ENCODE measurements at regions not wholly inside any gene's neighbourhood (a gene's known extent, or its start where the extent isn't known, plus 50 kb on each side); places are given as distances from the start of the nearest gene placed in this dataset.
A peak's percentile ranks its signal among the peaks of the same experiment; 100 is the strongest.

DNA sequence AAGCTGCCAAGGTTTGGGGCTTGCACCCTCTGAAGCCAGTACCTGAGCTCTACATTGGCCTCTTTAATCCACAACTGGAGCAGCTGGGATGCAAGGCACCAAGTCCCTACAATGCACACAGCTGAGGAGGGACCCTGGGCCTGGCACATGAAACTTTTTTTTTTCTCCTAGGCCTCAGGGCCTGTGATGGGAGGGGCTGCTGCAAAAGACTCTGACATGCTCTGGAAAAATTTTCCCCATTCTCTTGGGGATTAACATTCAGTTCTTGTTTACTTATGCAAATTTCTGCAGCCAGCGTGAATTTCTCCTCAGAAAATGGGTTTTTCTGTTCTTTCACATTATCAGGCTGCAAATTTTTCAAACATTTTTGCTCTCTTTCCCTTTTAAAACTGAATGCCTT lies 1072.2 kb downstream of the BRINP3 start:
- TF ChIP-seq, protein P1, sequence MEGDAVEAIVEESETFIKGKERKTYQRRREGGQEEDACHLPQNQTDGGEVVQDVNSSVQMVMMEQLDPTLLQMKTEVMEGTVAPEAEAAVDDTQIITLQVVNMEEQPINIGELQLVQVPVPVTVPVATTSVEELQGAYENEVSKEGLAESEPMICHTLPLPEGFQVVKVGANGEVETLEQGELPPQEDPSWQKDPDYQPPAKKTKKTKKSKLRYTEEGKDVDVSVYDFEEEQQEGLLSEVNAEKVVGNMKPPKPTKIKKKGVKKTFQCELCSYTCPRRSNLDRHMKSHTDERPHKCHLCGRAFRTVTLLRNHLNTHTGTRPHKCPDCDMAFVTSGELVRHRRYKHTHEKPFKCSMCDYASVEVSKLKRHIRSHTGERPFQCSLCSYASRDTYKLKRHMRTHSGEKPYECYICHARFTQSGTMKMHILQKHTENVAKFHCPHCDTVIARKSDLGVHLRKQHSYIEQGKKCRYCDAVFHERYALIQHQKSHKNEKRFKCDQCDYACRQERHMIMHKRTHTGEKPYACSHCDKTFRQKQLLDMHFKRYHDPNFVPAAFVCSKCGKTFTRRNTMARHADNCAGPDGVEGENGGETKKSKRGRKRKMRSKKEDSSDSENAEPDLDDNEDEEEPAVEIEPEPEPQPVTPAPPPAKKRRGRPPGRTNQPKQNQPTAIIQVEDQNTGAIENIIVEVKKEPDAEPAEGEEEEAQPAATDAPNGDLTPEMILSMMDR (IDR thresholded peaks at IDR 0.05; ENCODE audit: low read depth, low read length, missing control alignments): no peak
- H3K4me3 ChIP-seq (ENCODE audit: low read depth, low read length): no peak overlapping the region
- DNase-seq (ENCODE audit: low read depth): no peak
- in situ Hi-C loops (cut with HindIII; ENCODE audit: low sequenced_read_pairs): no loop called here

DNA sequence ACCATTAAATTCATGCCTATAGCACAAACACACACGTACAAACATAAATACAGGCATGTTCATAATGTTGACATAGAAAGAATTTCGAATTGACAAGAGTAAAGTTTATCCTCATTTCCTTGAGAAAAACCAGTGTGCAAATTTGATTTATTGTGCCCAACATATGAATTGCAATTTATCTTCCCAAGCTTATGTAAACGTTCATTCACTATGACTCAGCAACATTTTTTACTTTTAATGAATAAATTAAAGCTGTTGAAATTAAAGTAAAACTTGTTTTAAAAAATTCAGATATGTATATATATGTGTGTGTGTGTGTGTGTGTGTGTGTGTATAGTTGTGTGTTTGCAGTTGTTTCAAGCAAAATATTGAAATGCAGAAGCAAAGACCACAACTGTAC lies 1067.9 kb downstream of the BRINP3 start:
- TF ChIP-seq, protein P1 (IDR thresholded peaks at IDR 0.05; ENCODE audit: low read depth, low read length, missing control alignments): no peak
- in situ Hi-C loops (cut with HindIII; ENCODE audit: low sequenced_read_pairs): no loop called here
- H3K4me3 ChIP-seq (ENCODE audit: low read depth, low read length): no peak overlapping the region
- DNase-seq (ENCODE audit: low read depth): no peak

DNA sequence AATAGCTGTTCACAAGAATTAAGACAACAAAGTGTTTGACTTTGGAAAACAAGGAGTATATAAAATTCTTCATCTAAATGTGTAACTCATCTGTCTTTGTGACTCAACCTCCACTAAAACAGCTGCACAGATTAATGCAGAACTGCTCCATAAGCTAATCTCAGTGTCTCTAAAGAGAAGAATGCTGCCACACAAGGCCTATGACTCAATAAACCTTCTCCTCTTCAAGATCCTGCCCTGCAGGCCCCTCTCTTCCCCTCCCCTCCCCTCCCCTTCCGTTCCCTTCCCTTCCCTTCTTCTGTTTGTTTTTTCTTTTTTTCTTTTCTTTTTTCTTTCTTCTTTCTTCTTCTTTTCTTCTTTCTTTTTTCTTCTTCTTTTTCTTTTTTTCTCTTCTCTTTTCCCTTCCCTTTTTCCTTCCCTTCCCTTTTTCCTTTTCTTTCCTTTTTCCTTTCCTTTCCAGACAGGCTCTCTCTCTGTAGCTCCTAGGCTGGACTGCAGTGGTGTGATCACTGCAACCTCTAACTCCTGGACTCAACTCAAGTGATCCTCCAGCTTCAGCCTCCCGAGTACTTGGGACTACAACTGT lies 1052.8 kb downstream of the BRINP3 start:
- in situ Hi-C loops (cut with HindIII; ENCODE audit: low sequenced_read_pairs): no loop called here
- TF ChIP-seq, protein P1 (IDR thresholded peaks at IDR 0.05; ENCODE audit: low read depth, low read length, missing control alignments): no peak
- no peak for DNase-seq (ENCODE audit: low read depth)
- no peak overlapping the region for H3K4me3 ChIP-seq (ENCODE audit: low read depth, low read length)

DNA sequence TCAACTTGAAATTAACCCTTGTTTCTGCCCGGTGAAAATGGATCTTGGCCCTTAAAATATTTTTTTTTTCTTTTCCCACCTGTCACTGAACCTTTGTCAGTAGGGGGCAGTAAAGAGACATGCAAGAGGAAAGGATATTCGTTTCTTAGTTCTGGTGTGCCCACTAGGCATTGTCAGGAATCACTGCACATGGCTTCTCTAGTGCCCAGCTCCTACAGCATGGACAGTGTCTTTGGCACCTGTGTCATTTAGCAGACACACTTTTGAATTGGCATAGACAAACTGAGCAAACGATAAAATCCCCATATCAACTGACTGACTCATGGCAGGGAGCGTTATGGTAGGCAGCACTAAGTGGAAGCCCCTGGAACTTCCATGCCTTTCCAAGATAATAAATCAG lies 1048.1 kb downstream of the BRINP3 start:
- in situ Hi-C loops (cut with HindIII; ENCODE audit: low sequenced_read_pairs): no loop called here
- no peak for DNase-seq (ENCODE audit: low read depth)
- TF ChIP-seq, protein P1 (IDR thresholded peaks at IDR 0.05; ENCODE audit: low read depth, low read length, missing control alignments): peak; percentile 40
- no peak overlapping the region for H3K4me3 ChIP-seq (ENCODE audit: low read depth, low read length)

DNA sequence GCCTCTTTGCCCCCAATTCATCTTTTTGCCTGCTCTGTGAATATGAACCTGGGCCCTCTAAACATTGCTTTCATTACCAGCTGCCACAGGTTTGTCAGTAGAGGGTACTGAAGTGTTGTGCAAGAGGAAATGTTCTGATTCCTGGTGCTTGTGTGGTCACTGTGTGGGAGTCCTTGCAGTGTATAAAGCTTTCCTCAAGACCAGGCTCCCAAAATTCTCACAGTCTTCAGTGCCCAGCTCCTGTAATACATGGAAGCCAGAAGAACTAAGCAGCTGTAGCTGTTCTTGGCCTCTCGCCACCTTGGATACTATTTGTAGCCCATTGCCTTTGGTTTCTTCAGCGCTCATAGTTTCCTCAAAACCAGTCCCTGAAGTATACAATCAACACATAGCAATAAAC lies 1046.2 kb downstream of the BRINP3 start:
- TF ChIP-seq, protein P1 (IDR thresholded peaks at IDR 0.05; ENCODE audit: low read depth, low read length, missing control alignments): no peak
- in situ Hi-C loops (cut with HindIII; ENCODE audit: low sequenced_read_pairs): no loop called here
- DNase-seq (ENCODE audit: low read depth): no peak
- no peak overlapping the region for H3K4me3 ChIP-seq (ENCODE audit: low read depth, low read length)

DNA sequence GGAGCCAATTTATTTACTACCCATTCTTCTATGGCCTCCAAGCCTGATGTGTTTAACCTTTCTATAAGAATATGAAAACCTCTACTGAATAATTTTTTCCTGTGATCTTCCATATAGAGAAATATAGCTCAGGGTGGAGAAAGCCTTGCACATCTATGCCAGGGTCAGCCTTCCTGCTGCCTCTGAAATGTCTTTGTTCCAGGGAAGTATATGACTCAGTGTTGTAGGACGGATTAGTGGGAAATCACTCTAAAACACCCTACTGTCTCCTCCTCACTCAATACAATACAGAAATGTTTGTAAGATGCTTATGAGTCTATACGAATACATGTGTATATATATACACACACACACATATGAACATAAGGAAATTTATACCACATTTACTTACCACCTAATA lies 1044.9 kb downstream of the BRINP3 start:
- in situ Hi-C loops (cut with HindIII; ENCODE audit: low sequenced_read_pairs): no loop called here
- no peak for DNase-seq (ENCODE audit: low read depth)
- TF ChIP-seq, protein P1 (IDR thresholded peaks at IDR 0.05; ENCODE audit: low read depth, low read length, missing control alignments): no peak
- no peak overlapping the region for H3K4me3 ChIP-seq (ENCODE audit: low read depth, low read length)
